ENCODE measurements at regions not wholly inside any gene's neighbourhood (a gene's known extent, or its start where the extent isn't known, plus 50 kb on each side); places are given as distances from the start of the nearest gene placed in this dataset.

- TF ChIP-seq CTCF (IDR thresholded peaks at IDR 0.05): no peak
- intact Hi-C loops (cut with micrococcal nuclease): no loop called here
- no peaks in the 10 kb centered on the region for H3K4me1 ChIP-seq (ENCODE audit: control insufficient read depth, insufficient read depth, low read length)
- DNase-seq (no peak), ATAC-seq (no peak)
- Mint-ChIP-seq H3K27me3 (ENCODE audit: low read depth in 2 of 2) (peaks cover 0 to 10% of the 10 kb centered on the region in 2 donors), H3K4me1 (no peaks in the 10 kb centered on the region), H3K36me3 (no peaks in the 10 kb centered on the region), H3K27ac (no peak overlapping the region), H3K4me3 (no peak overlapping the region), H3K9me3 (no peaks in the 10 kb centered on the region)
- H3K27ac ChIP-seq (ENCODE audit: low read length): no peak overlapping the region
- no peaks in the 10 kb centered on the region for H3K9me3 ChIP-seq (ENCODE audit: control insufficient read depth, insufficient read depth, low read length)
- H3K36me3 ChIP-seq (ENCODE audit: control insufficient read depth, insufficient read depth, low read length): no peaks in the 10 kb centered on the region
- WGBS (ENCODE audit: insufficient coverage): 86% methylated on average over 4 of the region's 5 CpGs
- no peak overlapping the region for H3K4me3 ChIP-seq (ENCODE audit: low read length)
- H3K27me3 ChIP-seq (ENCODE audit: control insufficient read depth, insufficient read depth, low read length): no peaks in the 10 kb centered on the region
Measured at GRCh38 chr4:153927451-153927850, 138.6 kb upstream of the SFRP2 start.

GRCh38 chr4:153922148-153922547 lies 133.3 kb upstream of the SFRP2 start:
- Mint-ChIP-seq H3K4me3 (no peak overlapping the region), H3K4me1 (no peaks in the 10 kb centered on the region), H3K27me3 (ENCODE audit: low read depth in 2 of 2) (peaks cover 0 to 13% of the 10 kb centered on the region in 2 donors), H3K36me3 (no peaks in the 10 kb centered on the region), H3K27ac (no peak overlapping the region), H3K9me3 (no peaks in the 10 kb centered on the region)
- Histone ChIP-seq H3K4me3 (ENCODE audit: low read length) (no peak overlapping the region), H3K27ac (ENCODE audit: low read length) (no peak overlapping the region), H3K4me1 (ENCODE audit: control insufficient read depth, insufficient read depth, low read length) (no peaks in the 10 kb centered on the region), H3K9me3 (ENCODE audit: control insufficient read depth, insufficient read depth, low read length) (no peaks in the 10 kb centered on the region), H3K27me3 (ENCODE audit: control insufficient read depth, insufficient read depth, low read length) (no peaks in the 10 kb centered on the region), H3K36me3 (ENCODE audit: control insufficient read depth, insufficient read depth, low read length) (no peaks in the 10 kb centered on the region)
- DNase-seq: no peak
- WGBS (ENCODE audit: insufficient coverage): 52% methylated on average over 2 of the region's 2 CpGs
- no peak for ATAC-seq
- no peak for TF ChIP-seq CTCF (IDR thresholded peaks at IDR 0.05)
- intact Hi-C loops (cut with micrococcal nuclease): no loop called here

GRCh38 chr4:153919667-153920066 lies 130.8 kb upstream of the SFRP2 start:
- Mint-ChIP-seq H3K27me3 (ENCODE audit: low read depth in 2 of 2) (peaks cover 0 to 13% of the 10 kb centered on the region in 2 donors), H3K4me3 (no peak overlapping the region), H3K9me3 (no peaks in the 10 kb centered on the region), H3K4me1 (no peaks in the 10 kb centered on the region), H3K27ac (no peak overlapping the region), H3K36me3 (no peaks in the 10 kb centered on the region)
- Histone ChIP-seq H3K9me3 (ENCODE audit: control insufficient read depth, insufficient read depth, low read length) (no peaks in the 10 kb centered on the region), H3K4me1 (ENCODE audit: control insufficient read depth, insufficient read depth, low read length) (no peaks in the 10 kb centered on the region), H3K36me3 (ENCODE audit: control insufficient read depth, insufficient read depth, low read length) (no peaks in the 10 kb centered on the region), H3K27me3 (ENCODE audit: control insufficient read depth, insufficient read depth, low read length) (no peaks in the 10 kb centered on the region), H3K4me3 (ENCODE audit: low read length) (no peak overlapping the region), H3K27ac (ENCODE audit: low read length) (no peak overlapping the region)
- ATAC-seq (no peak), DNase-seq (no peak)
- WGBS (ENCODE audit: insufficient coverage): 86% methylated on average over 2 of the region's 3 CpGs
- intact Hi-C loops (cut with micrococcal nuclease): no loop called here
- no peak for TF ChIP-seq CTCF (IDR thresholded peaks at IDR 0.05)

- TF ChIP-seq CTCF (IDR thresholded peaks at IDR 0.05): no peak
- Histone ChIP-seq H3K9me3 (ENCODE audit: control insufficient read depth, insufficient read depth, low read length) (no peaks in the 10 kb centered on the region), H3K4me1 (ENCODE audit: control insufficient read depth, insufficient read depth, low read length) (no peaks in the 10 kb centered on the region), H3K36me3 (ENCODE audit: control insufficient read depth, insufficient read depth, low read length) (no peaks in the 10 kb centered on the region), H3K4me3 (ENCODE audit: low read length) (no peak overlapping the region), H3K27ac (ENCODE audit: low read length) (no peak overlapping the region), H3K27me3 (ENCODE audit: control insufficient read depth, insufficient read depth, low read length) (no peaks in the 10 kb centered on the region)
- Mint-ChIP-seq H3K4me3 (no peak overlapping the region), H3K36me3 (no peaks in the 10 kb centered on the region), H3K9me3 (no peaks in the 10 kb centered on the region), H3K4me1 (no peaks in the 10 kb centered on the region), H3K27ac (no peak overlapping the region), H3K27me3 (ENCODE audit: low read depth in 2 of 2) (peaks cover 6 to 24% of the 10 kb centered on the region in 2 donors)
- no peak for DNase-seq
- ATAC-seq: no peak
- WGBS (ENCODE audit: insufficient coverage): 76% methylated on average over 5 of the region's 5 CpGs
- intact Hi-C loops (cut with micrococcal nuclease): no loop called here
Measured at GRCh38 chr4:153916273-153916755, 127.4 kb upstream of the SFRP2 start.

All from natural killer cell (primary cell).